A673 (cell line): ENCODE measurements at regions not wholly inside any gene's neighbourhood (a gene's known extent, or its start where the extent isn't known, plus 50 kb on each side); places are given as distances from the start of the nearest gene placed in this dataset.

Source experiments
- BruUV-seq: library from RNA; stranded (reverse); fragments of 400-500 nt; replicated peaks from 2 replicates; lab custom pipeline; 2021; lab: Mats Ljungman, UMichigan
- CTCF ChIA-PET: fragments of 300-600 bp; sonication (Branson Sonifier 250); formaldehyde crosslinking; loops from one replicate; lab custom pipeline; 2022; ENCODE audit warnings: antibody characterized with exemption; lab: Charles Lee
- POLR2A ChIA-PET: fragments of 300-600 bp; sonication (Branson Sonifier 250); formaldehyde crosslinking; loops from one replicate; lab custom pipeline; 2022; ENCODE audit warnings: antibody characterized with exemption; ENCODE audit not compliant: low non-redundant PET; lab: Charles Lee
- DNase-seq: peaks from one replicate; pipeline ENCODE4 v3.0.0-alpha.2; 2015; ENCODE audit warnings: low spot score
- H3K27ac ChIP-seq: fragments of 200-600 bp; sonication (generic); 2 replicates; pipeline ENCODE4 v1.5.1; 2016; ENCODE audit warnings: mixed run types, low read depth, mild to moderate bottlenecking, mixed read lengths, antibody characterized with exemption, low read length; ENCODE audit not compliant: poor library complexity, severe bottlenecking
- H3K27me3 ChIP-seq: fragments of 200-600 bp; sonication (generic); replicated peaks from 2 replicates; pipeline ENCODE4 v1.6.1; 2017; ENCODE audit warnings: mixed run types, low read depth, mild to moderate bottlenecking, mixed read lengths, antibody characterized with exemption, low read length; ENCODE audit not compliant: insufficient read depth, poor library complexity
- H3K36me3 ChIP-seq: fragments of 200-600 bp; sonication (generic); 2 replicates; pipeline ENCODE4 v1.6.1; 2016; ENCODE audit warnings: mixed run types, mild to moderate bottlenecking, mixed read lengths, antibody characterized with exemption, low read length; ENCODE audit not compliant: insufficient read depth, poor library complexity, severe bottlenecking
- H3K4me1 ChIP-seq: fragments of 200-600 bp; sonication (generic); 2 replicates; pipeline ENCODE4 v1.6.1; 2017; ENCODE audit warnings: mixed run types, mild to moderate bottlenecking, mixed read lengths, antibody characterized with exemption, low read length; ENCODE audit not compliant: insufficient read depth, poor library complexity, severe bottlenecking
- H3K4me3 ChIP-seq: fragments of 200-600 bp; sonication (generic); 2 replicates; pipeline ENCODE4 v1.5.1; 2016; ENCODE audit warnings: low read depth, mixed run types, mild to moderate bottlenecking, mixed read lengths, low read length; ENCODE audit not compliant: poor library complexity, severe bottlenecking
- H3K9me3 ChIP-seq: fragments of 200-600 bp; sonication (generic); 2 replicates; pipeline ENCODE4 v1.6.1; 2016; ENCODE audit warnings: mixed run types, low read depth, mild to moderate bottlenecking, mixed read lengths, antibody characterized with exemption, low read length; ENCODE audit not compliant: poor library complexity, severe bottlenecking
- EZH2 ChIP-seq: fragments of 200-600 bp; sonication (generic); IDR thresholded peaks from 2 replicates; pipeline ENCODE4 v1.6.1; 2017; ENCODE audit warnings: borderline replicate concordance, low read depth, mild to moderate bottlenecking, mixed read lengths, antibody characterized with exemption, low read length; ENCODE audit not compliant: poor library complexity, severe bottlenecking
- intact Hi-C: fragments of 100-400 bp; cut with micrococcal nuclease; formaldehyde crosslinking; loops from one replicate; pipeline ENCODE4 v1.10.0; 2022; ENCODE audit not compliant: unreplicated experiment
- TF ChIP-seq, protein P1 (sequence below): fragments of 300-800, 200-600 bp; sonication (generic); conservative IDR thresholded peaks from 2 replicates; pipeline ENCODE4 v1.5.1; 2017; ENCODE audit warnings: low read depth, mild to moderate bottlenecking, antibody characterized with exemption, low read length, moderate library complexity, mixed read lengths

DNA sequence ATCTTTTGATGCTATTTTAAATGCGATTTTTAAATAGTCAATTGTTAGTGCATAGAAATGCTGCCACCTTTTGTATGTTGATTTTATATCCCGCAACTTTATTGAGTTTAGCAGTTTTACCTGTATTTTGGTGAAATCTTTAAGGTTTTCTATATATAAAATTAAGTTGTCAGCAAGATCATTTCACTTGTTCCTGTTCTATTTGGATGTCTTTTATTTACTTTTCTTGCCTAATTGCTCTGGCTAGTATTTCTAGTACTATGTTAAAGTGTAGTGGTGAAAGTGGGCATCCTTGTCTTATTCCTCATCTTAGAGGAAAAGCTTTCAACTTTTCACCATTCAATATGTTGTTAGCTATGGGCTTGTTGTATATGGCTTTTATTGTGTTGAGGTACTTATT is 813.3 kb upstream of the CELF2 start:
- intact Hi-C loops = no loop called here
- Histone ChIP-seq H3K4me3 (no peak overlapping the region), H3K27ac (no peak overlapping the region), H3K27me3 (no peaks in the 10 kb centered on the region), H3K36me3 (no peaks in the 10 kb centered on the region), H3K4me1 (no peaks in the 10 kb centered on the region), H3K9me3 (peaks cover 26% of the 10 kb centered on the region)
- DNase-seq = no peak
- CTCF ChIA-PET = no interaction called here
- TF ChIP-seq, protein P1, sequence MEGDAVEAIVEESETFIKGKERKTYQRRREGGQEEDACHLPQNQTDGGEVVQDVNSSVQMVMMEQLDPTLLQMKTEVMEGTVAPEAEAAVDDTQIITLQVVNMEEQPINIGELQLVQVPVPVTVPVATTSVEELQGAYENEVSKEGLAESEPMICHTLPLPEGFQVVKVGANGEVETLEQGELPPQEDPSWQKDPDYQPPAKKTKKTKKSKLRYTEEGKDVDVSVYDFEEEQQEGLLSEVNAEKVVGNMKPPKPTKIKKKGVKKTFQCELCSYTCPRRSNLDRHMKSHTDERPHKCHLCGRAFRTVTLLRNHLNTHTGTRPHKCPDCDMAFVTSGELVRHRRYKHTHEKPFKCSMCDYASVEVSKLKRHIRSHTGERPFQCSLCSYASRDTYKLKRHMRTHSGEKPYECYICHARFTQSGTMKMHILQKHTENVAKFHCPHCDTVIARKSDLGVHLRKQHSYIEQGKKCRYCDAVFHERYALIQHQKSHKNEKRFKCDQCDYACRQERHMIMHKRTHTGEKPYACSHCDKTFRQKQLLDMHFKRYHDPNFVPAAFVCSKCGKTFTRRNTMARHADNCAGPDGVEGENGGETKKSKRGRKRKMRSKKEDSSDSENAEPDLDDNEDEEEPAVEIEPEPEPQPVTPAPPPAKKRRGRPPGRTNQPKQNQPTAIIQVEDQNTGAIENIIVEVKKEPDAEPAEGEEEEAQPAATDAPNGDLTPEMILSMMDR = no peak
- TF ChIP-seq EZH2 = no peak
- POLR2A ChIA-PET = no interaction called here
- no TSS peak for BruUV-seq

DNA sequence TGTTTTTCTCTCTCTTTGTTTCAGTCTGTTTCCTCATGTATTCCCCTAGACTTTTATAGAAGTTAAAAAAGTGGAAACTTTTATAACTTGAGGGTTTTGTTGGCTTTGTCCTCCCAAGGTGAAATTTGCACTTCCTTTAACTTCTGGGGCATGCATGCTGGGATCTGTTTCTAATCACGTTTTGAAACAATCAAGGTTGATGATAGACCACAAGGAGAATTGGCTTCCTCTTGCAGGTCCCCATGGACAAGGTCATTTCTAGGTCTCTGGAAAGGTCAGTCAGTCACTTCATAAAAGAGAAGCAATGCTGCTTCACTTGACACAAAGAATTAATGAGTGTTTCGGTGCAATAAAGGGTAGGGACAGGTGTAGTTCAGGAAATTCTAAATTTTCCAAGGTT is 811.8 kb upstream of the CELF2 start:
- ChIA-PET POLR2A (no interaction called here), CTCF (no interaction called here)
- TF ChIP-seq, protein P1 = no peak
- no peak for TF ChIP-seq EZH2
- intact Hi-C loops = no loop called here
- peaks cover 26% of the 10 kb centered on the region for H3K9me3 ChIP-seq
- BruUV-seq = no TSS peak
- H3K4me3 ChIP-seq = no peak overlapping the region
- no peaks in the 10 kb centered on the region for H3K4me1 ChIP-seq
- no peak for DNase-seq
- H3K36me3 ChIP-seq = no peaks in the 10 kb centered on the region
- H3K27ac ChIP-seq = no peak overlapping the region
- H3K27me3 ChIP-seq = no peaks in the 10 kb centered on the region

DNA sequence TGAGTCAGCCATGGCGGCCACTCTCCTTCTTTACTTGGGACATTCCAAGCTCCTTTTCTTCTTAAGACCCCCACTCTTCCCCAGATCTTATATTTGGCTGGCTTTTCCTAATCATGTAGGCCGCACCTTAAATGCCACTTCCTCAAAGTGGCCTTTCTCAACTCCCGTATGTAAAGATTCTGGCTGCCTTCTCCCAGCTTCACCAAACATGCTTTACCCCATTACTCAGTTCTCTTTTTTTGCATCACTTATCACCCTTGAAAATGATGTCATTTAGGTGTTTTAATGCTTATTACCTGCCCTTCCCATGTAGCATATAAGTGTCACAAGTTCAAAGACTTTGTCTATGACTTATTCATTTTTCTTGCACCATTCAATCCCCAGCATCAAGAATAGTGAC is 810.1 kb upstream of the CELF2 start:
- intact Hi-C loops = no loop called here

More for the DNA sequence above, 810.1 kb upstream of the CELF2 start:
- H3K27me3 ChIP-seq = no peaks in the 10 kb centered on the region
- TF ChIP-seq EZH2 = no peak
- TF ChIP-seq, protein P1 = no peak
- H3K36me3 ChIP-seq = no peaks in the 10 kb centered on the region
- H3K4me1 ChIP-seq = no peaks in the 10 kb centered on the region
- H3K4me3 ChIP-seq = no peak overlapping the region
- no peak overlapping the region for H3K27ac ChIP-seq
- ChIA-PET POLR2A (no interaction called here), CTCF (no interaction called here)
- BruUV-seq = no TSS peak
- peaks cover 26% of the 10 kb centered on the region for H3K9me3 ChIP-seq
- DNase-seq = no peak
